Endothelial cell of umbilical vein (primary cell): ENCODE measurements at regions not wholly inside any gene's neighbourhood (a gene's known extent, or its start where the extent isn't known, plus 50 kb on each side); places are given as distances from the start of the nearest gene placed in this dataset.

Source experiments
- BruUV-seq: library from RNA; stranded (reverse); fragments of 400-500 nt; replicated peaks from 2 replicates; lab custom pipeline; 2021; lab: Mats Ljungman, UMichigan
- CTCF ChIA-PET: fragments of 300-600, 350-600 bp; sonication (Branson Sonifier 250); formaldehyde crosslinking; loops from one replicate; lab custom pipeline; 2021; ENCODE audit warnings: antibody characterized with exemption, inconsistent platforms; lab: Charles Lee
- POLR2A ChIA-PET: fragments of 300-600, 350-600 bp; sonication (Branson Sonifier 250); formaldehyde crosslinking; loops from one replicate; lab custom pipeline; 2021; ENCODE audit warnings: antibody characterized with exemption, inconsistent platforms; lab: Charles Lee
- DNase-seq: peaks from one replicate; pipeline ENCODE4 v3.0.0-alpha.2; 2011; ENCODE audit warnings: low read depth, low spot score
- FAIRE-seq: peaks from 2 replicates; lab custom pipeline; 2011; peaks lifted over from hg19 to GRCh38; lab: Jason Lieb, UNC
- H2AFZ ChIP-seq: 2 replicates; pipeline ENCODE4 v1.6.0; 2012; ENCODE audit warnings: low read depth, low read length, control low read depth, inconsistent platforms
- H3K27ac ChIP-seq: 2 replicates; pipeline ENCODE4 v1.5.1; 2011; ENCODE audit warnings: low read depth, mild to moderate bottlenecking, control low read depth, low read length, moderate library complexity; ENCODE audit not compliant: insufficient read depth
- H3K27me3 ChIP-seq, 2 experiments: 2 replicates each; pipeline versions ENCODE4 v1.6.0 to v1.6.1; 2011; ENCODE audit warnings: low read length in 2 of 2, mixed read lengths in 1 of 2; ENCODE audit not compliant: control insufficient read depth in 2 of 2, insufficient read depth in 2 of 2
- H3K36me3 ChIP-seq, 2 experiments: 2 replicates in 1 of 2; 3 replicates in 1 of 2; pipeline ENCODE4 v1.5.1; 2011; ENCODE audit warnings: low read length in 2 of 2, mild to moderate bottlenecking in 1 of 2, moderate library complexity in 1 of 2; ENCODE audit not compliant: control insufficient read depth in 2 of 2, insufficient read depth in 2 of 2; ENCODE audit errors: extremely low read depth in 1 of 2
- H3K4me1 ChIP-seq: 3 replicates; pipeline ENCODE4 v1.5.1; 2011; ENCODE audit warnings: mild to moderate bottlenecking, low read length; ENCODE audit not compliant: control insufficient read depth, insufficient read depth; ENCODE audit errors: extremely low read depth
- H3K4me2 ChIP-seq: 2 replicates; pipeline ENCODE4 v1.6.1; 2011; ENCODE audit warnings: low read length, control low read depth, mixed read lengths; ENCODE audit not compliant: insufficient read depth
- H3K4me3 ChIP-seq, 3 experiments: fragments of 200-600 bp in 1 of 3; sonication (generic), shearing (Covaris generic) in 1 of 3; replicated peaks in 1 of 3; 2 replicates each; pipeline ENCODE4 v1.5.1; 2011 to 2016; ENCODE audit warnings: control low read depth in 3 of 3, low read length in 3 of 3, mild to moderate bottlenecking in 2 of 3, inconsistent platforms in 1 of 3, low read depth in 1 of 3, moderate library complexity in 1 of 3; ENCODE audit not compliant: insufficient read depth in 1 of 3
- H3K79me2 ChIP-seq: 2 replicates; pipeline ENCODE4 v1.6.0; 2012; ENCODE audit warnings: low read length, inconsistent platforms; ENCODE audit not compliant: control insufficient read depth, insufficient read depth
- H3K9ac ChIP-seq: replicated peaks from 2 replicates; pipeline ENCODE3; 2011; ENCODE audit warnings: low read length, control low read depth; ENCODE audit not compliant: insufficient read depth; ENCODE audit errors: extremely low read depth
- H3K9me1 ChIP-seq: replicated peaks from 3 replicates; pipeline ENCODE4 v1.6.0; 2011; ENCODE audit warnings: mild to moderate bottlenecking, low read length; ENCODE audit not compliant: control insufficient read depth, insufficient read depth; ENCODE audit errors: extremely low read depth
- H3K9me3 ChIP-seq: replicated peaks from 2 replicates; pipeline ENCODE4 v1.5.1; 2012; ENCODE audit warnings: low read length, inconsistent platforms; ENCODE audit not compliant: control insufficient read depth, insufficient read depth
- H4K20me1 ChIP-seq: replicated peaks from 2 replicates; pipeline ENCODE3; 2011; ENCODE audit warnings: mild to moderate bottlenecking, low read length; ENCODE audit not compliant: control insufficient read depth, insufficient read depth; ENCODE audit errors: extremely low read depth
- EZH2 ChIP-seq: IDR thresholded peaks from 2 replicates; pipeline ENCODE4 v1.6.1; 2012; ENCODE audit warnings: borderline replicate concordance, low read depth, mild to moderate bottlenecking, moderate library complexity, low read length, inconsistent platforms; ENCODE audit not compliant: severe bottlenecking
- FOS ChIP-seq: IDR thresholded peaks from 2 replicates; pipeline ENCODE4 v1.6.1; 2011; ENCODE audit warnings: mild to moderate bottlenecking, low read length, moderate library complexity, borderline replicate concordance; ENCODE audit not compliant: insufficient read depth
- GATA2 ChIP-seq: IDR thresholded peaks from 2 replicates; pipeline ENCODE4 v1.7.0; 2011; ENCODE audit warnings: low read depth, mild to moderate bottlenecking, moderate library complexity, mixed read lengths, low read length; ENCODE audit not compliant: insufficient read length, insufficient read depth
- JUN ChIP-seq: IDR thresholded peaks from 2 replicates; pipeline ENCODE4 v1.6.1; 2011; ENCODE audit warnings: borderline replicate concordance, low read depth; ENCODE audit not compliant: insufficient read length, insufficient read depth
- MYC ChIP-seq: IDR thresholded peaks from one replicate; pipeline ENCODE4 v1.6.1; 2011; ENCODE audit warnings: mild to moderate bottlenecking, low read depth, low read length
- POLR2A ChIP-seq: IDR thresholded peaks from 2 replicates; pipeline ENCODE4 v1.6.1; 2012; ENCODE audit warnings: low read depth, mild to moderate bottlenecking, control low read depth, low read length
- POLR2AphosphoS5 ChIP-seq: IDR thresholded peaks from 2 replicates; pipeline ENCODE4 v1.6.1; 2012; ENCODE audit warnings: low read depth, mild to moderate bottlenecking, control low read depth, low read length, moderate library complexity; ENCODE audit not compliant: insufficient read depth
- dilution Hi-C: fragments of 300-500 bp; cut with MboI; formaldehyde crosslinking; loops from one replicate; pipeline ENCODE4 v1.15.0; 2019; ENCODE audit warnings: low sequenced_read_pairs; ENCODE audit not compliant: extremely low pct_ligation_motif_present
- intact Hi-C: fragments of 100-400 bp; cut with micrococcal nuclease; formaldehyde crosslinking; loops from one replicate; pipeline ENCODE4 v1.10.0; 2022
- TF ChIP-seq, protein P1 (sequence below), 2 donors: IDR thresholded peaks; 1 replicate in 1 of 2; 2 replicates in 1 of 2; pipeline ENCODE4 v1.5.1; 2011; ENCODE audit warnings: low read length in 2 of 2, mild to moderate bottlenecking in 2 of 2, moderate library complexity in 2 of 2, control low read depth in 1 of 2, inconsistent platforms in 1 of 2, low read depth in 1 of 2; ENCODE audit not compliant: insufficient read depth in 1 of 2; ENCODE audit errors: extremely low read depth in 1 of 2
- TF ChIP-seq, protein P2 (sequence below): IDR thresholded peaks from 2 replicates; pipeline ENCODE4 v1.6.1; 2011; ENCODE audit not compliant: insufficient read depth, insufficient read length

DNA sequence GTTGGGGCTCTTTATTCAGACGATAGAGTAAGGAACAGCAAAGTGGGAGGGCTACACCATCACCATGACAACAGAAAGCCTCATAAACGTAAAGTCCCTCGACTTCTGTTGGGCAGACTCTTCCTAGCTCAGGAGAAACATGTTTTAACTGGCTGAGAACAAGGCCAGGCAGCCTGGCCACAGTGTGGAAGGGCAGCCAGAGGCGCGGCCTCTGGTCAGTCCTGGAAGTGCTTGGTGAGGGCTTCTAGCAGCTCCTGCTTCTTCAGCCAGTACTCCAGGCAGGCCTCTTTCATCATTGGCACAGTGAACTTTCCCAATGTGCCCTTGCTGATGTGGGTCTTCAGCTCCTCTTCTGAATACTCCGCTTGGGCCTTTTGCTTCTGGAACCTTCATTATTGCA is 690.9 kb downstream of the PCDH19 start:
- dilution Hi-C loops: no loop called here

More for the DNA sequence above, 690.9 kb downstream of the PCDH19 start:
- H3K27me3 ChIP-seq: no peaks in the 10 kb centered on the region
- no peak overlapping the region for H2AFZ ChIP-seq
- CTCF ChIA-PET: no interaction called here
- H3K4me1 ChIP-seq: no peaks in the 10 kb centered on the region
- BruUV-seq: no TSS peak
- H3K9me1 ChIP-seq: no peaks in the 10 kb centered on the region
- H3K27ac ChIP-seq: no peak overlapping the region
- no peaks in the 10 kb centered on the region for H3K36me3 ChIP-seq
- no peak overlapping the region for H3K4me2 ChIP-seq
- POLR2A ChIA-PET: no interaction called here
- TF ChIP-seq MYC (no peak), POLR2A (no peak), EZH2 (no peak), JUN (no peak), FOS (no peak), GATA2 (no peak), POLR2AphosphoS5 (no peak)
- TF ChIP-seq, protein P1, sequence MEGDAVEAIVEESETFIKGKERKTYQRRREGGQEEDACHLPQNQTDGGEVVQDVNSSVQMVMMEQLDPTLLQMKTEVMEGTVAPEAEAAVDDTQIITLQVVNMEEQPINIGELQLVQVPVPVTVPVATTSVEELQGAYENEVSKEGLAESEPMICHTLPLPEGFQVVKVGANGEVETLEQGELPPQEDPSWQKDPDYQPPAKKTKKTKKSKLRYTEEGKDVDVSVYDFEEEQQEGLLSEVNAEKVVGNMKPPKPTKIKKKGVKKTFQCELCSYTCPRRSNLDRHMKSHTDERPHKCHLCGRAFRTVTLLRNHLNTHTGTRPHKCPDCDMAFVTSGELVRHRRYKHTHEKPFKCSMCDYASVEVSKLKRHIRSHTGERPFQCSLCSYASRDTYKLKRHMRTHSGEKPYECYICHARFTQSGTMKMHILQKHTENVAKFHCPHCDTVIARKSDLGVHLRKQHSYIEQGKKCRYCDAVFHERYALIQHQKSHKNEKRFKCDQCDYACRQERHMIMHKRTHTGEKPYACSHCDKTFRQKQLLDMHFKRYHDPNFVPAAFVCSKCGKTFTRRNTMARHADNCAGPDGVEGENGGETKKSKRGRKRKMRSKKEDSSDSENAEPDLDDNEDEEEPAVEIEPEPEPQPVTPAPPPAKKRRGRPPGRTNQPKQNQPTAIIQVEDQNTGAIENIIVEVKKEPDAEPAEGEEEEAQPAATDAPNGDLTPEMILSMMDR (IDR thresholded peaks at IDR 0.05; ENCODE audit: extremely low read depth in 1 of 2, insufficient read depth in 1 of 2, low read depth in 1 of 2, low read length in 2 of 2): no peak
- TF ChIP-seq, protein P2, sequence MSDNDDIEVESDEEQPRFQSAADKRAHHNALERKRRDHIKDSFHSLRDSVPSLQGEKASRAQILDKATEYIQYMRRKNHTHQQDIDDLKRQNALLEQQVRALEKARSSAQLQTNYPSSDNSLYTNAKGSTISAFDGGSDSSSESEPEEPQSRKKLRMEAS: no peak
- FAIRE-seq: no peak
- no peak overlapping the region for H3K9ac ChIP-seq
- intact Hi-C loops: no loop called here
- no peaks in the 10 kb centered on the region for H3K79me2 ChIP-seq
- no peaks in the 10 kb centered on the region for H4K20me1 ChIP-seq
- H3K4me3 ChIP-seq: no peak overlapping the region
- no peak for DNase-seq
- no peaks in the 10 kb centered on the region for H3K9me3 ChIP-seq
